Uterus (tissue), 2 donors: ENCODE measurements at regions not wholly inside any gene's neighbourhood (a gene's known extent, or its start where the extent isn't known, plus 50 kb on each side); places are given as distances from the start of the nearest gene placed in this dataset.

Experiments used
- POLR2A ChIP-seq, 2 donors: fragments of 450-650 bp; IDR thresholded peaks; one replicate each; pipeline ENCODE4 v1.6.1; 2016; ENCODE audit warnings: antibody characterized with exemption in 2 of 2, mild to moderate bottlenecking in 1 of 2, moderate library complexity in 1 of 2
- TF ChIP-seq, protein P1 (sequence below), 4 experiments: fragments of 200-600 bp in 2 of 4; fragments of 450-650 bp in 2 of 4; sonication (generic) in 2 of 4; IDR thresholded peaks; one replicate each; pipeline ENCODE4 v1.5.1; 2016 to 2019; ENCODE audit warnings: antibody characterized with exemption in 4 of 4, mild to moderate bottlenecking in 2 of 4, moderate library complexity in 1 of 4

DNA sequence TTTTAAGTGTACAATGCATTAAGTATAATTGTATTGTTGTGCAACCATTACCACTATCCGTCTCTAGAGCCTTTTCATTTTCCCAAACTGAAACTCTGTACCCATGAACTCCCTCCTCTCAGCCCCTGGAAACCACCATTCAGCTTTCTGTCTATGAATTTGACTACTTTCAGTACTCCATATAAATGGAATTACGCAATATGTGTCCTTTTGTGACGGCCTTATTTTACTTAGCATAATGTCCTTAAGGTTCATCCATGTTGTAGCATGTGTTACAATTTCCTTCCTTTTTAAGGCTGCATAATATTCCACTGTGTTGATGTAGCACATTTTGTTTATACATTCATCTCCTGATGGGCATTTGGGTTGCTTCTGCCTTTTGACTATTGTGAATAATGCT, 143.6 kb upstream of the KCNG1 start:
- TF ChIP-seq, protein P1, sequence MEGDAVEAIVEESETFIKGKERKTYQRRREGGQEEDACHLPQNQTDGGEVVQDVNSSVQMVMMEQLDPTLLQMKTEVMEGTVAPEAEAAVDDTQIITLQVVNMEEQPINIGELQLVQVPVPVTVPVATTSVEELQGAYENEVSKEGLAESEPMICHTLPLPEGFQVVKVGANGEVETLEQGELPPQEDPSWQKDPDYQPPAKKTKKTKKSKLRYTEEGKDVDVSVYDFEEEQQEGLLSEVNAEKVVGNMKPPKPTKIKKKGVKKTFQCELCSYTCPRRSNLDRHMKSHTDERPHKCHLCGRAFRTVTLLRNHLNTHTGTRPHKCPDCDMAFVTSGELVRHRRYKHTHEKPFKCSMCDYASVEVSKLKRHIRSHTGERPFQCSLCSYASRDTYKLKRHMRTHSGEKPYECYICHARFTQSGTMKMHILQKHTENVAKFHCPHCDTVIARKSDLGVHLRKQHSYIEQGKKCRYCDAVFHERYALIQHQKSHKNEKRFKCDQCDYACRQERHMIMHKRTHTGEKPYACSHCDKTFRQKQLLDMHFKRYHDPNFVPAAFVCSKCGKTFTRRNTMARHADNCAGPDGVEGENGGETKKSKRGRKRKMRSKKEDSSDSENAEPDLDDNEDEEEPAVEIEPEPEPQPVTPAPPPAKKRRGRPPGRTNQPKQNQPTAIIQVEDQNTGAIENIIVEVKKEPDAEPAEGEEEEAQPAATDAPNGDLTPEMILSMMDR (IDR thresholded peaks at IDR 0.05), result no peak
- no peak for TF ChIP-seq POLR2A (IDR thresholded peaks at IDR 0.05)
